Activated T-cell treated with anti-CD3 and anti-CD28 coated beads, Interleukin-2, amount 50 U/mL, for 72 hours (primary cell): ENCODE measurements at regions not wholly inside any gene's neighbourhood (a gene's known extent, or its start where the extent isn't known, plus 50 kb on each side); places are given as distances from the start of the nearest gene placed in this dataset.
"Not testable (repeated sequence)": the region's sequence is repeated elsewhere in the genome, so short reads cannot be mapped to it uniquely, and the experiment has no call there.

Experiments
- ATAC-seq, 2 donors: fragments of 150-1000 bp; cut with Tn5 transposase; replicated peaks in 1 of 2; 2 replicates each; pipeline ENCODE4 v1.10.0; 2021; ENCODE audit warnings: moderate library complexity in 2 of 2, mild to moderate bottlenecking in 1 of 2
- DNase-seq, 2 donors: peaks; one replicate each; pipeline ENCODE4 v3.0.0; 2021 to 2022; ENCODE audit warnings: mixed read lengths in 1 of 2
- H3K27ac Mint-ChIP-seq: one replicate; pipeline ENCODE4 v1.8.0; 2022; ENCODE audit warnings: mild to moderate bottlenecking, moderate library complexity, mixed read lengths
- H3K27me3 Mint-ChIP-seq: one replicate; pipeline ENCODE4 v1.8.0; 2022; ENCODE audit warnings: low read depth, mixed read lengths
- H3K36me3 Mint-ChIP-seq, 2 donors: one replicate each; pipeline ENCODE4 v1.8.0; 2022; ENCODE audit warnings: mixed read lengths in 2 of 2, mild to moderate bottlenecking in 1 of 2; ENCODE audit not compliant: insufficient read depth in 2 of 2
- H3K4me1 Mint-ChIP-seq: one replicate; pipeline ENCODE4 v1.8.0; 2022; ENCODE audit warnings: low read depth, mixed read lengths
- H3K4me3 Mint-ChIP-seq, 2 donors: one replicate each; pipeline ENCODE4 v1.8.0; 2022; ENCODE audit warnings: mild to moderate bottlenecking in 2 of 2, mixed read lengths in 2 of 2, moderate library complexity in 2 of 2
- H3K9me3 Mint-ChIP-seq, 2 donors: one replicate each; pipeline ENCODE4 v1.8.0; 2022; ENCODE audit warnings: mixed read lengths in 2 of 2

GRCh38 chr12:14099994-14100393, 118.6 kb upstream of the GRIN2B start:
- Mint-ChIP-seq H3K4me1 (no peaks in the 10 kb centered on the region), H3K4me3 (no peak overlapping the region), H3K27me3 (no peaks in the 10 kb centered on the region), H3K9me3 (peaks cover 0 to 6% of the 10 kb centered on the region in 2 donors), H3K36me3 (peaks cover 0 to 5% of the 10 kb centered on the region in 2 donors), H3K27ac (no peak overlapping the region)
- no peak for DNase-seq
- ATAC-seq = no peak

- H3K27me3 Mint-ChIP-seq, DNase-seq, H3K4me3 Mint-ChIP-seq, H3K27ac Mint-ChIP-seq, H3K9me3 Mint-ChIP-seq, ATAC-seq, H3K36me3 Mint-ChIP-seq, H3K4me1 Mint-ChIP-seq: not testable (repeated sequence)
Measured at GRCh38 chr12:14101556-14101955, 120.2 kb upstream of the GRIN2B start.

GRCh38 chr12:14111230-14111865, 129.9 kb upstream of the GRIN2B start:
- peaks cover 0 to 2% of the 10 kb centered on the region in 2 donors for H3K9me3 Mint-ChIP-seq
- no peak overlapping the region for H3K4me3 Mint-ChIP-seq
- no peak for ATAC-seq
- DNase-seq = peak in 1 of 2 donors; percentile 1
- H3K36me3 Mint-ChIP-seq = peaks cover 0 to 1% of the 10 kb centered on the region in 2 donors
- no peaks in the 10 kb centered on the region for H3K4me1 Mint-ChIP-seq
- peaks cover 18% of the 10 kb centered on the region for H3K27me3 Mint-ChIP-seq
- H3K27ac Mint-ChIP-seq = no peak overlapping the region

DNA sequence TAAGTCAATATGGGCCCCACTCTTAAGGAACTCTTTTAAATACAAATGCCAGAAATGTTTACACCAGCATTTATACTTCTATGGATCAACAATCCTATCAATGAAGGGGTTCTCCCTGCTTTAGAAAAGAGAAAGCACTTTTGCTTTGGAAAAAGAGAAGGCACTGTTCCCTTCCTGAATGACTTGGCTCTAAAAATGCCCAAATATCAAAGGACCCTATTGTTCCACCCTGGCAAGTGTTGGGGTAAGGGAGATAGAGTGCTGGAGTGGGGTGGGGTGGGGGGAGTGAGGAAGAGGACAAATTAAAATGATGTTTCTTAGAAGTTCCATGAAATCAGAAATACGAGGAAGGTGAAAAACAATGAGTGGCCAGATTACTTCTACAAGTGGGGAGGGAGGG, 131.6 kb upstream of the GRIN2B start:
- peaks cover 18% of the 10 kb centered on the region for H3K27me3 Mint-ChIP-seq
- no peak for ATAC-seq
- DNase-seq = no peak

GRCh38 chr12:14126692-14127091, 145.3 kb upstream of the GRIN2B start:
- ATAC-seq (no peak), DNase-seq (no peak)
- Mint-ChIP-seq H3K36me3 (no peaks in the 10 kb centered on the region), H3K4me3 (no peak overlapping the region), H3K4me1 (no peaks in the 10 kb centered on the region), H3K27ac (no peak overlapping the region), H3K9me3 (peaks cover 5 to 6% of the 10 kb centered on the region in 2 donors), H3K27me3 (peaks cover 12% of the 10 kb centered on the region)

More for the DNA sequence above, 131.6 kb upstream of the GRIN2B start:
- H3K9me3 Mint-ChIP-seq = peaks cover 2 to 5% of the 10 kb centered on the region in 2 donors
- H3K4me1 Mint-ChIP-seq = no peaks in the 10 kb centered on the region
- no peak overlapping the region for H3K27ac Mint-ChIP-seq
- H3K4me3 Mint-ChIP-seq = no peak overlapping the region
- H3K36me3 Mint-ChIP-seq = peaks cover 0 to 2% of the 10 kb centered on the region in 2 donors

DNA sequence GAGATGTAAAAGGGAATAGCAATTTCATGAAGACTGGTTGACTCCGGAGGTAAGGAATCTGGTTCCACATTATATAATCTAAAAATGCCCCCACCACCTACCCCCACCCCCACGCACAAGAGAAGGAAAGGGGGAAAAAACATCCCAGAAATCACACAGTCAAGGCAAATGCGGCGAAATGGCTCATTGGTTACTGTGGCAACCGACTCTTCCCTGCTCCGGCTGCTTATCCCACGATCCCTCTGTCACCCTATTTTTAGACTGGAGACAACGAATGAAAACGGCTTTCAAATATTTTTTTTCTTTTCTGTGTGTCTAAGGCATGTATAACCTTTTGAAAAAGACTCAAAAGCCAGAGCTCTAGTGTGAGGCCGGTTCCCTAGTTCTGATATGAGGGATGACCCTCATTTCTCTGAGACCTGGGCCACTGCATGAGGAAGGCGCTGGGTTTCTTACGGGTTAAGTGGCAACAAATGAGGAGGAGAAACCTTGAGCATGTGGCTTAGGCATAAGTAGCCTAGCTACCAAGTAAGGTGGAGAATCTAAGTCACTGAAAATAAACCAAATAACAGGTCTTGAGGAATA, 148.3 kb upstream of the GRIN2B start:
- no peaks in the 10 kb centered on the region for H3K4me1 Mint-ChIP-seq
- H3K4me3 Mint-ChIP-seq = no peak overlapping the region
- DNase-seq (no peak), ATAC-seq (no peak)
- no peaks in the 10 kb centered on the region for H3K36me3 Mint-ChIP-seq
- H3K27me3 Mint-ChIP-seq = peaks cover 17% of the 10 kb centered on the region
- H3K27ac Mint-ChIP-seq = no peak overlapping the region
- peaks cover 5 to 6% of the 10 kb centered on the region in 2 donors for H3K9me3 Mint-ChIP-seq

GRCh38 chr12:14135996-14136395, 154.6 kb upstream of the GRIN2B start:
- Mint-ChIP-seq H3K4me3 (no peak overlapping the region), H3K36me3 (no peaks in the 10 kb centered on the region), H3K4me1 (no peaks in the 10 kb centered on the region), H3K27ac (no peak overlapping the region), H3K27me3 (peaks cover 15% of the 10 kb centered on the region), H3K9me3 (no peaks in the 10 kb centered on the region)
- no peak for ATAC-seq
- DNase-seq = no peak

DNA sequence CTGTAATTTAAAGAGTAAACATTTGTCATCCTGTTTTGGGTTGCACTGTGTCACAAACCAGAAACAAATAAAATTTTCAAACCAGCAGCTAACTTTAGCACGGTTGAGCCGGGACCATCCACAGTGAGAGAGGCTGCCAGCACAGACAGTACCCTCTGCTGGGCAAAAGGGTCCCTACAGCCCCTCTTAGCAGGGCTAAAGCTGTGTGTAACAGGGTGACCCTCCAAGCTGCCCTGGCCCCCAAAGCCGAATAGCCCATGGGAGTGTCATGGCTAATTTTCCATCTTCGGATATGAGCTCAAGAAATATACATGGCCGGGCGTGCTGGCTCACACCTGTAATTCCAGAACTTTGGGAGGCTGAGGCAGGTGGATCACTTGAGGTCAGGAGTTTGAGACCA, 157.1 kb upstream of the GRIN2B start:
- H3K36me3 Mint-ChIP-seq = no peaks in the 10 kb centered on the region
- ATAC-seq = no peak
- no peaks in the 10 kb centered on the region for H3K9me3 Mint-ChIP-seq

DNA sequence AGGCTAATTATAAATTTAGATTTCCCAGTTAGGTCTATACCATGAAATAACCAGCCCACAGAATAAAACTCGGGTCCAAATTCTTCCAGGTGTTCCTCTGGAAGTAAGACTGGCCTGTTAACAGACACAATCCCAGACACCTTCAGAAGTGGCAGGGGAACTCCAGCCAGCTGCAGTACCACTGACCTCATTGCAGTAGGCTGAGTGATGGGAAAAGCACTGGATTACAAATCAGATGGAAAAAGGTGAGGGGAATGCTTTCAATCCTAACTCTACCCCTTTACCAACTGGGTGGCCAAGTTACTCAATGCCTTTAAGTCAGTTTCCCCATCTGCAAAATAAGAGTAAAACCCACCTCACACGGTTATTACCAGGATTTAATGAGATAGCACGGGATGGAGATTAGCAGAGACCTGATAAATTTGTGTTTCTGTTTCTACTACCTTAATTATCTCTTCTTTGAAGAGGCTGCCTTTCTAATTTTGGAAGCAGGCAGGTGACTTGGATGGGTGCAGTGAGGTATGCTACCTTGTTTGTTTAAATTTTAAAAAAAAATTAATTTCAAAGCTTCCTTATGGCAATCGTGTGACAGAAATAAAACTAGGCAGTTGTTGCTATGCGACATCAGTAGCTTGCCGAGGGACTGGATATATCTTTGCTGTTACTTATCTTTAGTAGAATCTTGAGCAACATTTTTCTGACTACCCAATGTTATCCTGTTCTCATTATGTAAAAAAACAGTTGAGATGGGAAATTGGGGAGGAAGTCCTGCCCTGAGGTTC, 167.3 kb upstream of the GRIN2B start:
- ATAC-seq (no peak), DNase-seq (no peak)
- H3K4me3 Mint-ChIP-seq = no peak overlapping the region
- no peaks in the 10 kb centered on the region for H3K4me1 Mint-ChIP-seq
- H3K36me3 Mint-ChIP-seq = no peaks in the 10 kb centered on the region
- H3K27me3 Mint-ChIP-seq = peaks cover 3% of the 10 kb centered on the region
- H3K9me3 Mint-ChIP-seq = no peaks in the 10 kb centered on the region
- no peak overlapping the region for H3K27ac Mint-ChIP-seq

More for the DNA sequence above, 157.1 kb upstream of the GRIN2B start:
- Mint-ChIP-seq H3K27ac (no peak overlapping the region), H3K27me3 (peaks cover 8% of the 10 kb centered on the region), H3K4me1 (no peaks in the 10 kb centered on the region), H3K4me3 (no peak overlapping the region)
- no peak for DNase-seq

DNA sequence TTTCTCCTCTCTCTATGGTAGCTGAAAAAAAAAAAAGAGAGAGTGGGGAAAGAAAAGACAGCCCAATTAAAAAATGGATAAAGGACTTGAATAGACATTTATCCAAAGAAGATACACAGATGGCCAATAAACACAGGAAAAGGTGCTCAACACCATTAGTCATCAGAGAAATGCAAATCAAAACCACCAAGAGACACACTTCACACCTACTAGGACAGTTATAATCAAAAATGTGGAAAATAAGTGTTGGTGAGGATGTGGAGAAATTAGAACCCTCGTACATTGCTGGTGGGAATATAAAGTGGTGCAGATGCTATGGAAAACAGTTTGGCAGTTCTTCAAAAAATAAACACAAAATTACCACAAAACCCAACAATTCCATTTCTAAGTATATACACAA, 172.4 kb upstream of the GRIN2B start:
- no peaks in the 10 kb centered on the region for H3K36me3 Mint-ChIP-seq
- H3K9me3 Mint-ChIP-seq = peaks cover 1% of the 10 kb centered on the region in 2 donors
- no peaks in the 10 kb centered on the region for H3K4me1 Mint-ChIP-seq
- H3K27ac Mint-ChIP-seq = no peak overlapping the region
- no peak for ATAC-seq
- no peak for DNase-seq
- H3K4me3 Mint-ChIP-seq = no peak overlapping the region
- no peaks in the 10 kb centered on the region for H3K27me3 Mint-ChIP-seq

DNA sequence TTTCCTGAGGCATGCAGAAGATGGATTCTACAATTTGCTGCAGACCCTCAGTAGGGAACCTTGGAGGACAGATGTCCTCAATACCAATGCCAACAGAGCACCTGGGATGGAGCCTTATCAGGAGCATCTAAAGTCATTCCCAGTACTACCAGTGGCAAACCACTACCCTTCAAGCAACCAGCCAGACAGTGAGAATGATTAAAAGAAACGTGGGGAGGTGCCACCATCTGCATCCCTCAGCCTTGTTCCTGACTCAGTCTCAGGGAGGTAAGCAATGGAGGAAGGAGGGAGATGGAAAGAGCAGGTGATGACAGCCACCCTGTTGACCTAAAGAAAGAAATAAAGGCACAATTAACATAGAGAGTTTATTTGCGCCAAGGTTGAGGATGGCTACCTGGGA, 175.2 kb upstream of the GRIN2B start:
- Mint-ChIP-seq H3K36me3 (no peaks in the 10 kb centered on the region), H3K9me3 (peaks cover 1% of the 10 kb centered on the region in 2 donors), H3K27me3 (no peaks in the 10 kb centered on the region), H3K4me3 (no peak overlapping the region), H3K27ac (no peak overlapping the region), H3K4me1 (no peaks in the 10 kb centered on the region)
- no peak for DNase-seq
- ATAC-seq = no peak

DNA sequence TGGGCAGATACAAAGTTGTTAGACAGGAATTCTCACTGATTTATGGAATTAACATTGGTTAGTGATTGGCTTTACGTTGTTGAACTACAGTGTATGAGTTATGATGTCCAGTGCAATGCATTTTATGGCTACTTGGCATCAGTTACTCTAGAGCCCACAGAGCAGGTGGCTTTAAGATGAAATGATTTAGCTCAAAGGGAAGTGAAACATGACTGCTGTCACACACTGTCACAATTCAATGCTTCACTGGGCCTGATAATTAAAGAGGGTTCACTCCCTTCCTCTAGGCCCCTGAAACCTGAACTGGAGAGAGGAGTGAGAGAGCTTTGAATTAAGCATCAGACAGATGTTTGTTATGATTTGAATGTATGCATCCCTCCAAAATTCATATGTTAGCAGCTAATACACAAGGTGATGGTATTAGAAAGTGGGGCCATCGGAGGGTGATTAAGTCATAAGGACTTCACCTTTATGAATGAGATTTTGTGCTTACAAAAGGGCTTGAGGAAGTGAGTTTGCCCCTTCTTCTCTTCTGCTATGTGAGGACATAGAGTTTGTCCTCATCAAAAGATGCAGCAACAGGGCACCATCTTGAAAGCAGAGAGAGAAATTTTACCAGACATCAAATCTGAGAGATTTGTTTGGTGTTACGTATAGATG, 175.8 kb upstream of the GRIN2B start:
- Mint-ChIP-seq H3K4me3 (no peak overlapping the region), H3K27ac (no peak overlapping the region), H3K4me1 (no peaks in the 10 kb centered on the region), H3K36me3 (no peaks in the 10 kb centered on the region), H3K27me3 (no peaks in the 10 kb centered on the region), H3K9me3 (peaks cover 1% of the 10 kb centered on the region in 2 donors)
- no peak for ATAC-seq
- no peak for DNase-seq

DNA sequence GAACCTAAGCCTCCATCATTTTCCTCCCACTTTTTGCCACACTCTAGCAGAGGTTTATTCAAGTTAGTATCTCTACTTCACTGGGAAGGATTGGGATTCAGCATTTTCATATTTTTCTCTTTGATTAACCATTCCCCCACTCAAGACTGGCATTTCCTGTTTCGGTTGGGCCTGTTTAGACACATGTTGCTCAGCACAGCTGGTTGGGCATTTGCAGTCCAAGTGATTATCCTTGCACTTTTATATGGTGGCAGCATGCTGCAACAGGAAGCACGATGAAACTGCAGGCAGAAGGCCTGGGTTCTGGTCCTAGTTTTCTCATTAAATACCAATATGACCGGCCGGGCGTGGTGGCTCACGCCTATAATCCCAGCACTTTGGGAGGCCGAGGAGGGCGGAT, 182.9 kb upstream of the GRIN2B start:
- Mint-ChIP-seq H3K27ac (no peak overlapping the region), H3K36me3 (no peaks in the 10 kb centered on the region), H3K4me1 (no peaks in the 10 kb centered on the region), H3K9me3 (no peaks in the 10 kb centered on the region), H3K4me3 (no peak overlapping the region), H3K27me3 (no peaks in the 10 kb centered on the region)
- DNase-seq (no peak), ATAC-seq (no peak)
